A549 (cell line): ENCODE measurements at regions not wholly inside any gene's neighbourhood (a gene's known extent, or its start where the extent isn't known, plus 50 kb on each side); places are given as distances from the start of the nearest gene placed in this dataset.

Experiments
- CHD4 ChIP-seq: fragments of 200-600 bp; sonication (generic); IDR thresholded peaks from 2 replicates; pipeline ENCODE4 v1.6.1; 2016; ENCODE audit warnings: antibody characterized with exemption, mild to moderate bottlenecking, borderline replicate concordance
- CTCF ChIP-seq: fragments of >200 bp; sonication (Bioruptor Twin); formaldehyde crosslinking; IDR thresholded peaks from 3 replicates; pipeline ENCODE4 v1.5.1; 2016
- REST ChIP-seq: fragments of 200-600 bp; sonication (generic); IDR thresholded peaks from 2 replicates; pipeline ENCODE4 v1.6.1; 2016; ENCODE audit warnings: antibody characterized with exemption, mild to moderate bottlenecking, moderate library complexity

GRCh38 chr11:19571906-19572305 is 140.7 kb upstream of the NAV2 start:
- TF ChIP-seq CTCF: no peak
- TF ChIP-seq REST: no peak
- no peak for TF ChIP-seq CHD4
